Hematopoietic multipotent progenitor cell (in vitro differentiated cells): ENCODE measurements at regions not wholly inside any gene's neighbourhood (a gene's known extent, or its start where the extent isn't known, plus 50 kb on each side); places are given as distances from the start of the nearest gene placed in this dataset.
A peak's percentile ranks its signal among the peaks of the same experiment; 100 is the strongest.
"Not testable (repeated sequence)": the region's sequence is repeated elsewhere in the genome, so short reads cannot be mapped to it uniquely, and the experiment has no call there.

ENCODE experiments used
- DNase-seq, 3 donors: peaks; one replicate each; pipeline ENCODE4 v3.0.0-alpha.2; 2011 to 2015; ENCODE audit warnings: low read depth in 2 of 3, low spot score in 2 of 3

DNA sequence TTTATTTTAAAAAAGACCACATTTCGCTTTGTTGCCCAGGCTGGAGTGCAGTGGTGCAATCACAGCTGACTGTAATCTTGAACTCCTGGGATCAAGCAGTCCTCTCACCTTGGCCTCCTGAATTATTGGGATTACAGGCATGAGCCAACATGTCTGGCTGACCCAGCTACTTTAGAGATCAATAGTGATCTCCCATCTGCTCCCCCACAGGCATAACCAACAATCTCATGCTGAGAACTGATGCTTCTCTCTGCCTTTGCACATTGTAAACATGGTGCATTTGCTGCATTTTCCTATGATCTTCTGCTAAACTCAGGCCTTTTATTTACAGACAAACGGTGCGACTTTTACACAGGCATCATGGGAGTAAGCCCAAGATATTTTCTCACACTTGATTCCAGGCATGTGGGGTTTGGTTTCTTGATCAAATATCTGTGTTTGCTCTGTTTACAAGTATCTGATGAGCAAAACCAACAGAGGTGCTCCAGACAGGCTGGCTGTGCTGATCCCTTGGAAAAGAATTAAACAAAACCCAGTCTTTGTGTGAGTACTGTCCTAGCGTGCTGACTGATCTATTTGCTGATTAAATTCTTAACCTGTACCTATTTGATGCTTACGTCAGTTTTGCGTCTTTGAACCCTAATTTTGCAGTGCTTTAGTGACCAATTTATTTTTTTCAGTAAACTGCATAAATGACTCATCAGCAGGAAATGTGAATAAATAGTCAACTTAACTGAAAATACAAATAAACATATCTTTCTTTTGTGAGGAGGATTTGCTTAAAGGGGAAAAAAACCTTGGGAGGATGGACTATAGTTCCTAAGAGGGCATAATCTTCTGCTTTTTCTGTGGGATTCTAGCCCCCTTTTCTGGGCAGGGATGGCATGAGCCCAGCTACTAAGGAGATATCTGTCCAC, 191.7 kb upstream of the NR3C1 start:
- DNase-seq, result no peak

DNA sequence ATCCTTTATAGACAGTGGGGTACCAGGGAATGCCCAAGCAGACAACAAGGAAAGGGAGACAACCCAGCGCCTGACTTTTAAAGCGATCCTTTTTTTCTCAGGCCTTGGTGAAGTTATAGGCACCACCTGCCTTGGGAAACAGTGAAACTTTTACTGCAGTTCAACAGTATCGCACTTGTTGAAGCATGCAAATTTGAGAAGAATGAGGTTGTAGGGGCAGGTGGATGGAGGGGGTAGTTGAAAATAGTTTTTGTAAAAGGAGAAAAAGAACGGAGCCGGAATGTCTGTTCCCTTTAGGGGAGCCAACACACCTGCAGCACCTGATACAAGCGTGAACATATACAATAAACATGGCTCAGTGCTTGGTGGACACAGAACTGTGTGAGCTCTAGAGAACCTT, 190.2 kb upstream of the NR3C1 start:
- DNase-seq, result no peak

- DNase-seq, result peak in 1 of 3 donors; percentile 37
These were observed 189.2 kb upstream of the NR3C1 start for GRCh38 chr5:143592648-143593047.

DNA sequence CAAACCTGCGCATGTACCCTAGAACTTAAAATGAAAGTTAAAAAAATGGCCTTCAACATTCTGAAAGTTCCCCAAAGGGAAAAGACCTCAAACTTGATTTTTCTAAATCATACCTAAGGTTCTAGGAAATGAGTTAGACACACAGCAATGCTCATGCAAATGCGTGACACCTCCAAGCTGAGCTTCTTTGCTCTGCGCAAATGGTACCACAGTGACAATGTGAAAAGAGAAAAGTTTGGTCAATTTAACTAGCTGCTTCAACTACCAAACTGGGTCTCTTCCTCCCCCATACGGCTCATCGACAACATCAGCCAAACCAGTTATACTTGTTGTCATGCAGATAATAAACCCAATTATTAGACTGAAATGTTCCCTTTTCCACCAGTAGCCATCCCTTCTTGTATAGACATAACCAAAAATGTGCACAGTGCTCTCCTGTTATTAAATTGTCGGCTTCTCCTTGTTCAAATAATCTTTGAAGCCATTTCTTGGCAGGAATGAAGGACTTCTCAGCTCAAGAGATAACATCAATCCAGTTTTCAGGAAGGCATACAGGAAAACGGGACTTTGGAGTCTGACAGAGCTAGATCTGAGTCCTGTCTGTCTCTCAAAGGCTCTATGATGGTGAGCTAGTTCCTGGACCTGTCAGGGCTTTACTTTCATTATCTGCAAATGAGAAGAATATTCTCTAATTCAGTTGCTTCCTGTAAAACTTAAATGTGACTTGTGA, 185.6 kb upstream of the NR3C1 start:
- no peak for DNase-seq

DNA sequence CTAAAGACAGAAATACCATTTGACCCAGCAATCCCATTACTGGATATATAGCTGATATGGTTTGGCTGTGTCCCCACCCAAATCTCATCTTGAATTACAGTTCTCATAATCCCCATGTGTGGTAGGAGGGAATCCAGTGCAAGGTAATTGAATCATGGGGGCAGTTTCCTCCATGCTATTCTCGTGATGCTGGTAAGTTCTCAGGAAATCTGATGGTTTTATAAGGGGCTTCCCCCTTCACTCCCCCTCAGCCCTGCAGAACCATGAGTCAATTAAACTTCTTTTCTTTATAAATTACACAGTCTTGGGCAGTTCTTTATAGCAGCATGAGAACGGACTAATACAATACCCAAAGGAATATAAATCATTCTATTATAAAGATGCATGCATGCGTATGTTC, 184.6 kb upstream of the NR3C1 start:
- DNase-seq, result not testable (repeated sequence)

- no peak for DNase-seq
These were observed 183.4 kb upstream of the NR3C1 start for GRCh38 chr5:143586781-143587362.

- no peak for DNase-seq
These were observed 182.5 kb upstream of the NR3C1 start for GRCh38 chr5:143585970-143586369.

GRCh38 chr5:143583409-143583808, 179.9 kb upstream of the NR3C1 start:
- DNase-seq, result peak in 1 of 3 donors; percentile 44

GRCh38 chr5:143582869-143583268, 179.4 kb upstream of the NR3C1 start:
- peak in 1 of 3 donors; percentile 26 for DNase-seq

DNA sequence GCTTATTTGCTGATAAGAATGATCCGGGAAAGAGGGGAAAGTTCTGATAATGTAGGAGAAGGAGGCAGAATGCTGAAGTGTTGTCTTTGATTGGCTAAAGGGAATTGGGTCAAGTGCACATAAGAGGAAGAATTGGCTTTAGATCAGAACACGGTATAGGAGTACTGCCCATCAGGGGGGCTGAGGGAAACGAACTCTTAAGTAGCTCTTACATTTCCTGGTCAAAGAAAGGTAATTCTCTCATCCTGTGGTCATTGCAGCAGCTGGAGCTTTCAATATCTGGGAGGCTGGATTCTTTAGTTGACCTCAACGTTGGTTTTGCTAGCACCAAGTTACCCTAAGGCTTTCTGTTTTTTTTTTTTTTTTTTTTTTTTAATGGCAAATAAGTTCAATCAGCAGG, 178.7 kb upstream of the NR3C1 start:
- DNase-seq, result no peak

DNA sequence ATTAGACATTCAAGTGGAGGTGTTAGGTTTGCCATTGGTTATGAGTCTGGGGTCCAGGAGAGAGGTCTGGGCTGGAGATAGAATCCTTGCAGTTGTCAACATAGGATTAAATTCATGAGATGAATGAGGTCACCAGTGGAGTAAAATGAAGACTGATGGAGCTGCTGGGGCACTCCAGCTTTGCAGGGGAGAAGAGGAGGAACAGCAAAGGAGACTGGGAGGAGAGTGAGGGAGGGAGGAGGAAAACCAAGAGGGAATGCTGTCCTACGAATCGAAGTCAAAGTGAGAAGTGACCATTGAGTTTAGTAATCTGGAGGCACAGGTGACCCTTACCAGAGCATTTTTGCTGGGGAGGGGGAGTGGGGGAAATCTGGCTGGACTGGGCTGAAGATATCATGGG, 178.2 kb upstream of the NR3C1 start:
- no peak for DNase-seq

DNA sequence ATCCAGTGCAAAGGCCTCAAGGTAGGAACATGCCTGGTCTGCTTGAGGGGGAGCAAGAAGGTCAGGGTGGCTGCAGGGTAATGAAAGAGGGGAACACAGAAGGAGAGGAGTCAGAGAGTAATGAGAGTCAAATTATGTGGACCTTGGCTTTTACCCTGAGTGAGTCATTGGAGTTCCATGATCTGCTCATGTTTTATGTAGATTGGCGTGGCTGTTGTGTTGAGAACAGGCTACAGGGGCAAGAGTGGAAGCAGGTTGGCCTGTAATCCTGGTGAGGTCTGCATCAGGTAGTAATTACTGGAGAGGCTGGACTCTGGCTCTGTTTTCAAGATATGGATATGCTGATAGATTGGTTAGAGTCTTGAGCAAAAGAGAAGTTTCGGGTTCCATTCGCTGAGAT, 177.7 kb upstream of the NR3C1 start:
- no peak for DNase-seq

DNA sequence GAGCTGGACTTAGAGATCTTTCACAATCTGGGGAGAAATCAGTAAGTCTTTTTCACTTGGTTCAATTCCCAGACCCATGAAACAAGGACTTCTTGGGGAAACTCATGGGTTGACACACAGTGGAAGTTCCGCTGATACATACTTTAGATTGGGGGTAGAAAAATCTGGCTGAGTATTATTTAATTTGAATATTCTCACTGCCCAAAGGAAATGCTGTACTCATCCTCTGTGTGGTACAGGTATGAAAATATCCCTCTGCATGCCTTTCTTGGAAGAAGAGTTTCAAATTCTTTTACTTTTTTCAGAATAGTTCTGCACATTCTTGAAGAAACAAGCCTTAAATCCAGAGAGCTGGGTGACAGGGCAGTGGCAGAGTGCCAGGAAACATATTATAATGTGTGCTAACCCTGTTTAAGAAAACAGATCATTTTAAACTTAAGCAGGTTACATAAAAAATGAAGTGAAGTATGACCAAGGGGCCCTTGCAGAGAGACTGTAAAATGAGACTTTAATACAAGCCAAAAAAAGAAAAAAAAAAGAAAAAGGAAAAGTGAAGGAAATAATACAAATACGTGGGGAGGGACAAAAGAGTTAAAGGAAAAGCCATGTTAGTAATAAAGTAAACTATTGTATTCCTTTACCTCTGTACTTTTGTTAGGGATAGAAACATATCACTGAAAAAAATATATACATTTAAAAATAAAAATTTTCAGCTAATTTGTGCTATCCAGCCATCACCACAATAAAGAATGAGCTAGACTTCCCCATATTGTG, 173.4 kb upstream of the NR3C1 start:
- peak in 1 of 3 donors; percentile 77 for DNase-seq

DNA sequence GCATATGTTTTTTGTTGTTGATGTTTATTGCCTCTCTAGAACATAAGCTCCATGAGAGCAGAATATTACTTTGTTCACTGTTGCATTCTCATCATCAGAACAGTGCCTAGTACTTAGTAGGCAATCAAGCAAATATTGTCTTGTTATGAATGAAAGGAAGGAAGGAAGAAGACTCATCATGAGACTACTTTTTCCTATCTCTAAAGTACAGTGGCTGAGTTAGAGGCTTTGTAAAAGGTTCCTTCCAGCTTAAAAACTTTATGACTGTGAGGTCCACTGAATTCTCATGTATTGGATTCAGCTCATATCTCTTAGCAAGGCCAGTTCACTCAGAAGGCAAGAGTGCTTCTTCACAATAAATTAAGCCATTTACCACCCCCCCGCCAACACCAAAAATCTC, 171.8 kb upstream of the NR3C1 start:
- no peak for DNase-seq

- no peak for DNase-seq
These were observed 170.8 kb upstream of the NR3C1 start for GRCh38 chr5:143574236-143574635.

DNA sequence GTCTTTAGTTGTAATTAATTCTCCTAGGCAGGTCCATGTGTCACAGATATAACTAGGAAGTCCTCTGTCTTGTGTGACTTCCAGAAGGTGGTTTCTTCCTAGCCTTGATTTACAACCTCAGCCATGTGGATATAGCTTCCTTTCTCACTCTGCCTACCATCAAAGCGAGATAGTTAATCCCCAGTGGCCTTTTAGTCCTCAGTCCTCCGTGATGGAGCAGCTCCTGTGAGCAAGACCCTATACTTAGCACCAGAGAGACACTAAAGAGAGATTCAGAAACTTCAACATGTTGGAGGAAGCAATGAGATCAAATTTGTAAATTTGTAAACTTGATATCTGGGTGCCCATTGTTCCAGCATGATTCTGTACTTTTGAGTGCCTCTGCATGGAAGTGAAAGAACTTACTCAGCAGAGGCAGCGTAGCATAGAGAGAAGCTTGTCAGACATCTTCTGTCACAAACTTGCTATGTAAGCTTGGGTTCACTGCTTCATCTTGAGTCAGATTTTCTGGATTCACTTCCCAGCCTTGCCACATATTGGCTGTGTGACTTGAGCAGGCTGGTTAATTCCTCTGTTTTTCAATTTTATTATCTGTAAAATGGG, 170.2 kb upstream of the NR3C1 start:
- no peak for DNase-seq

GRCh38 chr5:143572671-143573070, 169.2 kb upstream of the NR3C1 start:
- DNase-seq, result no peak

DNA sequence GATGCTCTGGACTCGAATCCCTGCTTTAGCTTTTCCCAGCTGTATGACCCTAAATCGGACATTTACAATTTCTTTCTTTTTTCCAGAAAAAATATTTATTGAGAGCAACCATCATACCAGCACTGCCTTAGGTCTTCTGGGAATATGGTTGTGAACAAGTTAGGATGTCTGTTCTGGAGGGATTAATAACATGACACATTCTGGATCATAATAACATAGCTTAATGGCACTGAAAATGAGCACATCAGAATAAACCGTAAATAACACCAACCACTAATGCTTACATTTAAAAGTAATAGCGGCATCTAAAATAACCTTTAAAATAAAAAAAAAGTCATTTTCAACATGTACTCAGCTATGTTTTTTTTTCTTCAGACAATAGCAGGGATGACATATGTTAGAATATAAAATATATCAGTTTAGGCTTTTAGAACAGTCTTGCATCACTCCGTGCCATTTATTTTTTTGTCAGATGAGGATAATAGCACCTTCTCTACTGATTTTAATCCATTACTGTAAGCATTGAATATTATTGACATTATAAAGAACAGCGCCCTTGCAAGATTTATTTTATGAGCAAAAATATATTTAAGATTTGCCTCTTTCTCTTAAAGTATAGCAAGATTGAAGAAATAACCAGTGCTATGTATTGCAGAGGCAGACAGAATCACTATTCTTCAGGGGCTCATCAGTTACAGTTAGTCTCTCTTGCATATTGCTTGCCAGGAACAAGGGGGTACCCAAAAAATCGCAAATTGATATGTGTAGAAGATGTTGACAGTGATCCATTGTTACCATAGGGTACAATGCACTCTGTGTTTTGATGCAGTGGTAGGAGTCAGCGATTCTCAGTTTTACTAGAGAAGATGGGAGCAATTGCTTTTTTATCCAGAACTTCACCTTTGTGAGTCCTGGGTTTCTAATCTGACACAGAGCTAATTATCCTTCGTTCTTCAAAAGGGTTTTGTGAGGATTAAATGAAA, 168.4 kb upstream of the NR3C1 start:
- DNase-seq, result no peak

- DNase-seq, result no peak
These were observed 167.5 kb upstream of the NR3C1 start for GRCh38 chr5:143570989-143571388.
